Epithelial cell of proximal tubule (primary cell): ENCODE measurements at regions not wholly inside any gene's neighbourhood (a gene's known extent, or its start where the extent isn't known, plus 50 kb on each side); places are given as distances from the start of the nearest gene placed in this dataset.

Source experiments
- DNase-seq: peaks from one replicate; pipeline ENCODE4 v3.0.0-alpha.2; 2011; ENCODE audit warnings: low read depth
- H3K4me3 ChIP-seq: 2 replicates; pipeline ENCODE4 v1.5.1; 2011; ENCODE audit warnings: low read depth, mild to moderate bottlenecking, low read length
- TF ChIP-seq, protein P1 (sequence below): conservative IDR thresholded peaks from 2 replicates; pipeline ENCODE4 v1.5.1; 2012; ENCODE audit warnings: low read depth, mild to moderate bottlenecking, low read length

DNA sequence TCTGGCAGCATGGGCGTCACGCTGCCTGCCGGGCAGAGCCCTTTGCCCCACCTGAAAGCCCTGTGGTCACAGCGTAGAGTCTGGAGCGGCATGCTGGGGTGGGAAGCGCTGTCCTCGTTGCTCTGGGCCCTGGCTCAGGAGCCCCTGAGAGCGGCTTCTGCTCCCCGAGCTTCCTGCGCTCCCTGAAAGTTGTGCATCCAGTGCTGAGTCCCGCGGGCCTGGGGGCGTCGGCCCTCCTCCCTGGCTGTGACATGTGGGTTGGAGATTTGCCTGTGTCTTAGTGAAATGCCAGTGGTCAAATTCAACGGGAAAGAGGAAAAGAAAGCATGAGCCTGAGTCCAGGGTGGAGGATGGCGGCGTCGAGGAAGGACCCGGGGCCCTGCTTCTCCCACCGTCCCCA, 1208.0 kb downstream of the BRD1 start:
- no peak overlapping the region for H3K4me3 ChIP-seq
- TF ChIP-seq, protein P1, sequence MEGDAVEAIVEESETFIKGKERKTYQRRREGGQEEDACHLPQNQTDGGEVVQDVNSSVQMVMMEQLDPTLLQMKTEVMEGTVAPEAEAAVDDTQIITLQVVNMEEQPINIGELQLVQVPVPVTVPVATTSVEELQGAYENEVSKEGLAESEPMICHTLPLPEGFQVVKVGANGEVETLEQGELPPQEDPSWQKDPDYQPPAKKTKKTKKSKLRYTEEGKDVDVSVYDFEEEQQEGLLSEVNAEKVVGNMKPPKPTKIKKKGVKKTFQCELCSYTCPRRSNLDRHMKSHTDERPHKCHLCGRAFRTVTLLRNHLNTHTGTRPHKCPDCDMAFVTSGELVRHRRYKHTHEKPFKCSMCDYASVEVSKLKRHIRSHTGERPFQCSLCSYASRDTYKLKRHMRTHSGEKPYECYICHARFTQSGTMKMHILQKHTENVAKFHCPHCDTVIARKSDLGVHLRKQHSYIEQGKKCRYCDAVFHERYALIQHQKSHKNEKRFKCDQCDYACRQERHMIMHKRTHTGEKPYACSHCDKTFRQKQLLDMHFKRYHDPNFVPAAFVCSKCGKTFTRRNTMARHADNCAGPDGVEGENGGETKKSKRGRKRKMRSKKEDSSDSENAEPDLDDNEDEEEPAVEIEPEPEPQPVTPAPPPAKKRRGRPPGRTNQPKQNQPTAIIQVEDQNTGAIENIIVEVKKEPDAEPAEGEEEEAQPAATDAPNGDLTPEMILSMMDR = no peak
- no peak for DNase-seq

DNA sequence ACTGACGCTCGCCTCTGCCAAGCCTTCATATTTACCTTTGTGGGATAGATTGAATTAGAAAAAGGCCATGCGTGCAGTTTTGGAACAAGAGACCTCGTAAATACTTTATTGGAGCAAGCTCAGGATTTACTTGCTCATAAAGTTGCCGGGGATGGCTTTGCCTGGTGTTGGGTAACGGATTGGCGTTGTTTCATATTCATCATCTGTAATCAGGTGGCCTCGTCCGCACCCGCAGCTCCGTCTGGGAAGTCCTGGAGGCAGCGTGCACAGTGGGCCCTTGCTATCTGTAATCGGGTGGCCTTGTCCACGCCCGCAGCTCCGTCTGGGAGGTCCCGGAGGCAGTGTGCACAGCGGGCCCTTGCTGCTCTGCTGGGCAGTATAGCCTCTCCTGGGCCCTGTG, 1209.3 kb downstream of the BRD1 start:
- TF ChIP-seq, protein P1 = no peak
- DNase-seq = no peak
- no peak overlapping the region for H3K4me3 ChIP-seq

DNA sequence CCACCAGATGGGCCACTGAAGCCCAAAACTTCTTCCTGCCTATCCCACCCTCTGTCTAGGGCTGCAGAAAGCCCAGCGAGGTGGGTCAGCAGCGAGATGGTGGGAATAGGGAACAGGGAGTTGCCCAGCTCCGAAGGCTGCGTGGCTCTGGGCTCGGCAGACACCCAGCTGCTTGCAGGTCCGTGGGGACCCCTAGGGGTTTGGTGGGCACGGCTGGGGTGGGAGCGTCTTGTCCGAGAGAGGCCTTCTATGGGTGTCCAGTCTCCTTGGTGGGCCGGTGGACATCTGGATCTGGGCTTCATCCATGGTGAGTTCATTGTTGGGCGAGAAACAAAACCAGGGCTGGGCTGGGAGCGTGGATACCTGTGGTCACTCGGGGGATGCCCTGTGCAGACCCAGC, 1211.0 kb downstream of the BRD1 start:
- no peak overlapping the region for H3K4me3 ChIP-seq
- TF ChIP-seq, protein P1 = no peak
- DNase-seq = no peak

DNA sequence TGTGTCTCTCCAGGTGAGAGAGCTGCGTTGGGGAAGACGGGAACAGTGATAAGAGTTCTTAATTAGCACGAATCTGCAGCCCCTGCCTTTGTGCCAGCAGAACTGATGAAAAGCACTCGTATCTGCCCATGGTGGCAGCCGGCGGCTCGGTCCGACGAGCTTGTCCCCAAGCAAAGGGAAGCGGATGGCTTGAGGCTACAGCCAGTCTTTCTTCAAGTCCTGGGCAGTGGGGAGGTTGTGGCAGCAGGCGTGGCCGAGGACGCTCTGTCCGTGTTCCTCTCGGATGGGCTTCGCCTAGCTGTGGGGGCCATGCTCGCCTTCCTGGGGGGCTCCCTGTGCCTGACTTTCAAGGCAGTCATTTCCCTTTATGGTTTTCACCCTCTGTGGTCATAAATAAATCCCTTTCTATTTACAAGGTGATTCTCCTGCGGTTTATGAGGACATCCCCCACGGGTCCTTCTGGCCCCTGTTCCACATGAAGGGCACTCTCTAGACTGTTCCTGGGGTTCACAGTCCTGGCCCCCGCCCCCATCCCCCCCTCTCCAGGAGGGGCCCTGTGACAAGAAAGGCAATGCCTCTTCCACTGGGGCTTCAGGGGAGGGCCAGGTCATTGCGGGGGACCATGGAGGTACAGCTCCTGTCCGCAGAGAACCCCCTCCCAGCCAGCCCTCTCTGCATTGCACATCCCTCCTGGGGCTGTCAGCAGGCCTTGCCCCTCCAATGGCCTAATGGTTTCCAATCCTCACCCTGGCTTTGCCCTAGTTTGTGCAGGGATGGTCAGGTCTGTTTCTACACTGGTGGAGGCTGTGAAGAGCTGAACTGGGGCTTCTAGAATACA, 1212.3 kb downstream of the BRD1 start:
- DNase-seq = no peak
- TF ChIP-seq, protein P1 = no peak
- no peak overlapping the region for H3K4me3 ChIP-seq

DNA sequence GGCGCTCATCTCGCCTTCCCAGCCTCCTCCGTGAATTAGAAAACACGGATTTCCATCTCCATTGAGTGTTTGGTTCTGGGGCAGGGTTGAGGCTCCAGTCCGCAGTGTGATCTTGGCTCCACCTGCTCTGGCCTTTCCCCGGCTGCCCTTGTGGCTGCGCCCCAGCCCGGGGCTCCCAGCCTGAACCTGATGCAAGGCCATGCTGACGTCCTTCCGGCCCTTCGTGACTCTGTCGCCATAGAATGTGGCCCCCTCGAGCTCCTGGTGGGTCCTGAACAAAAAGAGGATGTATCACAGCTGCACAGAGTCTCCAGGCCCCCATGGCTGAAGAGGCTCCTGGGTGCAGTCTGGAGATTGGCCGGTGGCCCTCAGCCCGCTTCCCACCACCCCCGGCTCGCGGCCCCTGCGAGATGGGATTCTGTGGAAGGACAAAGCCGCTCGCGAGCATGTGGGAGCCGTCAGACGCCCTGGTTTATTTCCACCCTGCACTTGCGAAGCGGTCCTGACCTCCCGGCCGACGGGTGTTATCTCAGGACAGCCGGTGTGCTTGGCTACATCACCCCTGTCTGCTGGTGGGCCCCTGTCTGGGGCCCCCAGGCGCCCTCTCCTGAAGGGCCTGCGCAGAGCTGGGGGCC, 1214.0 kb downstream of the BRD1 start:
- H3K4me3 ChIP-seq = no peak overlapping the region
- DNase-seq = no peak
- TF ChIP-seq, protein P1 = no peak

DNA sequence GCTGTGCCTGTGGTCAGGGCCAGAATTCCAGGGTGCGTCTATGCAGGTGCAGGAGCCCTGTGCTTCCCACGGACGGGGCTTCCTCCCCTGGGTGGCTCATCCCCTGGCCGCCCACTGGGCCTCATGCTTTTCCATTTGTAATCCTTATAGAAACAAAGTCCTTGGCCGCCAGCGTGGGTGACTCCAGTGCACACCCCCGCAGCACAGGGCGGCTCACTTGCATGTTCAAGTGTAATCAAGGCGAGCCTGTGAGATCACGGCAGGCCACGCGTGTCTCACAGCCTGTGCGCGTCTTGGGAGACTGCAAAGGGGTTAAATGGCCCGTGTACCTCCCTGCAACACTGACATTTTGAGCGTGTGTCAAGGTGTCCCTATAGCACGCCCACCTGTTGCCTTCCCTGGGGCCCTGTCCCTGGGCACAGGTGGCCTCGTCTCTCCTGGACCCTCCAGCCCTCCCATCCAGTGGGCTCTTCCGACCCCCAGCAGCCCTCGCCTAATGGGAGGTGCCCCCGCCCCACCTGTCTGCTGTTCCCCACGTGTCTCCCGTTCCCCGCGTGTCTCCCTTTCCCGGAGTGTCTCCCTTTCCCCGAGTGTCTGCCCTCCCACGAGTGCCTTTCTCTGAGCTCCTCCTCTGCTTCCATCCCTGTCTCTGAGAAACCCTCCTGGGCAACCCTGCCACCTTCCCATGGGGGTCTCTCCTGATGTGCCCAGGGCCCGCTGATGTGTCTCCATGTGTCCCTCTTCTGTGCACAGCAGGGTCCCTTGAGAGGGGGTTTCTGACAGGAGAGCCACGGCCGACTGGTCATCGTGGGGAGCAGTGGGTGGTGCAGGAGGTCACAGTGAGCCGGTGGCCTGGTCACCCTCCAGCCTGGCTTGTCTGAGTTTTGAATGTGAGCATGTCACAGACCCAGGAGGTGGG, 1215.3 kb downstream of the BRD1 start:
- TF ChIP-seq, protein P1 = no peak
- no peak overlapping the region for H3K4me3 ChIP-seq
- no peak for DNase-seq
